GM12873 (cell line): ENCODE measurements at regions not wholly inside any gene's neighbourhood (a gene's known extent, or its start where the extent isn't known, plus 50 kb on each side); places are given as distances from the start of the nearest gene placed in this dataset.

ENCODE experiments used
- TF ChIP-seq, protein P1 (sequence below): IDR thresholded peaks from 2 replicates; pipeline ENCODE4 v1.5.1; 2012; ENCODE audit warnings: low read depth, mild to moderate bottlenecking, moderate library complexity, low read length, control low read depth; ENCODE audit not compliant: insufficient read depth; ENCODE audit errors: missing control alignments

DNA sequence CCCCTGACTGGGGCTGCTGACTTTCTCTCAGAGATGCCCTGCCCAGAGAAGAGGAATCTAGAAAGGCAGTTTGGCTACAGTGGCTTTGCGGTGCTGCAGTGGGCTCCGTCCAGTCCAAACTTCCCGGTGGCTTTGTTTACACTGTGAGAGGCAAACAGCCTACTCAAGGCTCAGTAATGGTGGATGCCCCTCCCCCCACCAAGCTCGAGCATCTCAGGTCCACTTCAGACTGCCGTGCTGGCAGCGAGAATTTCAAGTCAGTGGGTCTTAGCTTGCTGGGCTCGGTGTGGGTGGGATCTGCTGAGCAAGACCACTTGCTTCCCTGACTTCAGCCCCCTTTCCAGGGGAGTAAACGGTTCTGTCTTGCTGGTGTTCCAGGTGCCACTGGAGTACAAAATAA, 734.5 kb upstream of the LRRN3 start:
- TF ChIP-seq, protein P1, sequence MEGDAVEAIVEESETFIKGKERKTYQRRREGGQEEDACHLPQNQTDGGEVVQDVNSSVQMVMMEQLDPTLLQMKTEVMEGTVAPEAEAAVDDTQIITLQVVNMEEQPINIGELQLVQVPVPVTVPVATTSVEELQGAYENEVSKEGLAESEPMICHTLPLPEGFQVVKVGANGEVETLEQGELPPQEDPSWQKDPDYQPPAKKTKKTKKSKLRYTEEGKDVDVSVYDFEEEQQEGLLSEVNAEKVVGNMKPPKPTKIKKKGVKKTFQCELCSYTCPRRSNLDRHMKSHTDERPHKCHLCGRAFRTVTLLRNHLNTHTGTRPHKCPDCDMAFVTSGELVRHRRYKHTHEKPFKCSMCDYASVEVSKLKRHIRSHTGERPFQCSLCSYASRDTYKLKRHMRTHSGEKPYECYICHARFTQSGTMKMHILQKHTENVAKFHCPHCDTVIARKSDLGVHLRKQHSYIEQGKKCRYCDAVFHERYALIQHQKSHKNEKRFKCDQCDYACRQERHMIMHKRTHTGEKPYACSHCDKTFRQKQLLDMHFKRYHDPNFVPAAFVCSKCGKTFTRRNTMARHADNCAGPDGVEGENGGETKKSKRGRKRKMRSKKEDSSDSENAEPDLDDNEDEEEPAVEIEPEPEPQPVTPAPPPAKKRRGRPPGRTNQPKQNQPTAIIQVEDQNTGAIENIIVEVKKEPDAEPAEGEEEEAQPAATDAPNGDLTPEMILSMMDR, result no peak

DNA sequence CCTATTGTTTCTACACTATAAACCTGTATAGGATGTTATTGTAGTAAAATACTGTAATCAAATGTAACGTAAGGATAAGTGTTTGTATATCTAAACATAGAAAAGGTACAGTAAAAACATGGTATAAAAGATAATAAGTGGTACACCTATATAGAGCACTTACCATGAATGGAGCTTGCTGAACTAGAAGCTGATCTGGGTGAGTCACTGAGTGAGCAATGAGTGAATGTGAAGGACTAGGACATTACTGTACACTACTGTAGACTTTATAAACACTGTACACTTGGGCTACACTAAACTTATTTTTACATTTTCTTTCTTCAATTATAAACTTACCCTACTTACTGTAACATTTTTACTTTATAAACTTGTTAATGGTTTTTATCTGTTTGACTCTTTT, 732.9 kb upstream of the LRRN3 start:
- TF ChIP-seq, protein P1, result no peak

DNA sequence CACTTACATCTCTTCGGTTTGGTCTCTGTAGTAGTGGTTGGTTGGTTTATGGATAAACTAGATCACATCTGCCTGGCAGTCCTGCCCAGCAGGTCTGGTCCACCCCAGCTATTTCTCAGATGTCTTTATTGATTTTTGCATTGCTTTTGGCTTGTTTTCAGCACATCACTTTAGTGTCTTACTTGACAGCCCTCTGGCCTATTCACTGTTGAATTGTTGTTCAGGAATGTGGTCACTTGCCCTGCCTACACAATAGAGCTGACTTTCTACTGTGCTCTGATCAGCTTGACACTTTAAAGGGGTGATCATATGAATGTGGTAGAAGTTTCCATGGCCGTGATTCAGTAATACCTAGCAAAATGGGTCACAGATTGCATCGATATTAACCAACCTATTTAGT, 719.2 kb upstream of the LRRN3 start:
- TF ChIP-seq, protein P1, result no peak

DNA sequence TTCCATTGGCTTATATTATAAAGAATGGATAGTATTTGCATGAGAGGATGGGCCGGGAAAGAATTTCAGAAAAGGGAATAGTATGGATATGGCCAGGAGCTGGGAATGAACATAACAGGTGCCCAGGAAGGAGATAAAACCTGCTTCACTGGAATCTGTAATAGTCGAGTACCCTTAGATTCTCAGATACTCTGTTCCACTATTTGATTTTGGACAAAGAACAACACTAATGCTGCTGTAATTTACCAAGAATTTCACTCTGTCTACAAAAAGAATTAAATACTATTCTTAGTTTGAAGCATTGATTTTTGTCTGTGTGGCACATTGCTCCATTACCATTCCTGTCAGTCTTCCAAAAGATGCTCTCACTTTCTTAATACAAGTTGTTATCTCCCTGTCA, 718.2 kb upstream of the LRRN3 start:
- TF ChIP-seq, protein P1, result no peak

DNA sequence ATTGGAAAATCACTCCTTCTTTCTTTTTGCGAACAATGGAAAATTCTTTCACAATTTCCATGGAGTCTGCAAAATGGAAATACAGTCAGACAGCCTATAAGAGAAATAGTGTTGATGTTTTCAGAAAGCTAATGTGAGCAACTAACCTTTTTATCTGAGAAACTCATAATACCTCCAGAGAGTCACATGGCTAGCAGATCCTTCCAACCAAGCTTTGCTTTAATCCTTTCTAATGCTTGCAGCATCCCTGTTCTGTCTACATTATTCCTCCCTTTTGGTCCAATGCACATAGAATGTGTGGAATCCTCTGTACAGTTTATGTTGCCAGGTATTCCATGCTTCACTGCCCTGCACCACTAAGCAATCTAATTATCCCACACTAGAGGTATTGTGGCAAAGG, 717.5 kb upstream of the LRRN3 start:
- TF ChIP-seq, protein P1, result no peak

DNA sequence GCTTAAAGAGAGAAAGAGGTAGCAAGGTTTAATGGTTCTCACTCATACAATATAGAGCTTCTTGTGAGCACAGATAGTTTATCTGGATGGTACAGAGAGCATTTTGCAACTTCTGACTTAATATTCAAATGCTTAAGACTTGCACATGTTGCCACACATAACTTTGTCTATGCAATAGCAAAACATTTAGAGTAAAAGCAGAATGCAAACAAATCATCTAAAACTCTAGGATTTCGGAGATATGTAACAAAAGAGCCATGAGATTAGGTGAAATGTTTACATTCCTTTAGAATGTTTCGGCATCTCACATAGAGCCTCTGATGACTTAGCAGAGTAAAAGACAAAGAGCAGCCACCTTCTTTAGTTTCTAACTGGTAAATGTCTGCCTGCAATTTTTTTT, 717.1 kb upstream of the LRRN3 start:
- TF ChIP-seq, protein P1, result no peak

DNA sequence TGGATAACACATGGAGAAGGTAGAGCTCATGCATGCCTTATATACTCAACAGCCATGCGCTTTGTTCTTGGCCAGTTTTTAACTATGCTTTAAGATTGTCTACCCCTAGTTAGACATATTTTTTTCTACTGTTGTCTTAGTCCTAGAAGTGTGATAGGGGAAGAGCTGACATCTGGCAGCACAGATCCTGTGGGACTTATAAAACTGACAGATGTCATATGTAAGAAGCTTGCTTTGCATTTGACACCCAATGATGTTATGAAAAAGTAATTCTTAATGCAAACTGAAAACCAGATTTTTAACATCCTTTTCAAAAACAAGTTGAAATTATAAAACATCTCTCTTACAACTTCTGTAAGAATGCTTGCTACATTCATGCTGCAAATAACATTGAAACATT, 715.9 kb upstream of the LRRN3 start:
- TF ChIP-seq, protein P1, result no peak
